Uterus (tissue), 2 donors: ENCODE measurements at regions not wholly inside any gene's neighbourhood (a gene's known extent, or its start where the extent isn't known, plus 50 kb on each side); places are given as distances from the start of the nearest gene placed in this dataset.

ENCODE experiments used
- CTCF ChIP-seq, 4 experiments: fragments of 200-600 bp in 2 of 4; fragments of 450-650 bp in 2 of 4; sonication (generic) in 2 of 4; IDR thresholded peaks; one replicate each; pipeline ENCODE4 v1.5.1; 2016 to 2019; ENCODE audit warnings: antibody characterized with exemption in 4 of 4, mild to moderate bottlenecking in 2 of 4, moderate library complexity in 1 of 4
- POLR2A ChIP-seq, 2 donors: fragments of 450-650 bp; IDR thresholded peaks; one replicate each; pipeline ENCODE4 v1.6.1; 2016; ENCODE audit warnings: antibody characterized with exemption in 2 of 2, mild to moderate bottlenecking in 1 of 2, moderate library complexity in 1 of 2

GRCh38 chr5:106566031-106566430 lies 1104.7 kb downstream of the EFNA5 start:
- no peak for TF ChIP-seq CTCF (IDR thresholded peaks at IDR 0.05)
- TF ChIP-seq POLR2A (IDR thresholded peaks at IDR 0.05) = no peak
